ENCODE measurements at regions not wholly inside any gene's neighbourhood (a gene's known extent, or its start where the extent isn't known, plus 50 kb on each side); places are given as distances from the start of the nearest gene placed in this dataset.
A peak's percentile ranks its signal among the peaks of the same experiment; 100 is the strongest.

GRCh38 chr12:34287986-34288962 is 266.0 kb downstream of the ALG10 start:
- H3K9me3 Mint-ChIP-seq, result peaks cover 4 to 14% (median 11%) of the 10 kb centered on the region in 3 donors
- H3K4me3 Mint-ChIP-seq, result peak overlapping the region in 1 of 4 donors; percentile 17
- H3K4me1 Mint-ChIP-seq, result no peaks in the 10 kb centered on the region
- H3K27ac Mint-ChIP-seq, result no peak overlapping the region
- no peaks in the 10 kb centered on the region for H3K27me3 Mint-ChIP-seq
- no peaks in the 10 kb centered on the region for H3K36me3 Mint-ChIP-seq

GRCh38 chr12:34288963-34289345 is 266.7 kb downstream of the ALG10 start:
- no peaks in the 10 kb centered on the region for H3K36me3 Mint-ChIP-seq
- peaks cover 4 to 11% (median 8%) of the 10 kb centered on the region in 3 donors for H3K9me3 Mint-ChIP-seq
- no peak overlapping the region for H3K4me3 Mint-ChIP-seq
- no peaks in the 10 kb centered on the region for H3K4me1 Mint-ChIP-seq
- H3K27me3 Mint-ChIP-seq, result no peaks in the 10 kb centered on the region
- H3K27ac Mint-ChIP-seq, result no peak overlapping the region

GRCh38 chr12:34289431-34290380 is 267.4 kb downstream of the ALG10 start:
- no peaks in the 10 kb centered on the region for H3K36me3 Mint-ChIP-seq
- H3K4me1 Mint-ChIP-seq, result no peaks in the 10 kb centered on the region
- H3K27ac Mint-ChIP-seq, result peak overlapping the region in 1 of 3 donors; percentile 64
- H3K27me3 Mint-ChIP-seq, result no peaks in the 10 kb centered on the region
- H3K9me3 Mint-ChIP-seq, result peaks cover 4 to 8% (median 7%) of the 10 kb centered on the region in 3 donors
- no peak overlapping the region for H3K4me3 Mint-ChIP-seq

GRCh38 chr12:34290381-34290995 is 268.2 kb downstream of the ALG10 start:
- no peak overlapping the region for H3K4me3 Mint-ChIP-seq

GRCh38 chr12:34291001-34291400 is 268.7 kb downstream of the ALG10 start:
- Mint-ChIP-seq H3K4me1 (no peaks in the 10 kb centered on the region), H3K27ac (no peak overlapping the region), H3K27me3 (peaks cover under 1% of the 10 kb centered on the region), H3K36me3 (no peaks in the 10 kb centered on the region), H3K4me3 (no peak overlapping the region), H3K9me3 (peaks cover under 1 to 7% (median 6%) of the 10 kb centered on the region in 3 donors)

More at GRCh38 chr12:34290381-34290995, 268.2 kb downstream of the ALG10 start:
- Mint-ChIP-seq H3K4me1 (no peaks in the 10 kb centered on the region), H3K27ac (no peak overlapping the region), H3K27me3 (no peaks in the 10 kb centered on the region), H3K9me3 (peaks cover 6 to 7% (median 6%) of the 10 kb centered on the region in 3 donors), H3K36me3 (no peaks in the 10 kb centered on the region)

GRCh38 chr12:34291426-34291901 is 269.2 kb downstream of the ALG10 start:
- H3K9me3 Mint-ChIP-seq, result peaks cover 0 to 7% (median 6%) of the 10 kb centered on the region in 3 donors
- no peaks in the 10 kb centered on the region for H3K36me3 Mint-ChIP-seq
- H3K27me3 Mint-ChIP-seq, result peaks cover 2% of the 10 kb centered on the region
- H3K27ac Mint-ChIP-seq, result no peak overlapping the region
- H3K4me1 Mint-ChIP-seq, result no peaks in the 10 kb centered on the region
- H3K4me3 Mint-ChIP-seq, result no peak overlapping the region

- Mint-ChIP-seq H3K4me3 (no peak overlapping the region), H3K27ac (no peak overlapping the region), H3K27me3 (peaks cover 2% of the 10 kb centered on the region), H3K36me3 (no peaks in the 10 kb centered on the region), H3K9me3 (peaks cover 0 to 4% (median 0%) of the 10 kb centered on the region in 3 donors), H3K4me1 (no peaks in the 10 kb centered on the region)
These were observed 270.7 kb downstream of the ALG10 start for GRCh38 chr12:34292736-34293625.

GRCh38 chr12:34294137-34294536 is 271.8 kb downstream of the ALG10 start:
- peaks cover under 1 to 4% (median 3%) of the 10 kb centered on the region in 3 donors for H3K9me3 Mint-ChIP-seq
- H3K4me1 Mint-ChIP-seq, result no peaks in the 10 kb centered on the region
- H3K4me3 Mint-ChIP-seq, result no peak overlapping the region
- H3K36me3 Mint-ChIP-seq, result no peaks in the 10 kb centered on the region
- H3K27ac Mint-ChIP-seq, result no peak overlapping the region
- H3K27me3 Mint-ChIP-seq, result peaks cover 2% of the 10 kb centered on the region

- Mint-ChIP-seq H3K4me1 (no peaks in the 10 kb centered on the region), H3K4me3 (no peak overlapping the region), H3K9me3 (peaks cover 4 to 6% (median 4%) of the 10 kb centered on the region in 3 donors), H3K36me3 (no peaks in the 10 kb centered on the region), H3K27me3 (peaks cover 3% of the 10 kb centered on the region), H3K27ac (no peak overlapping the region)
These were observed 272.5 kb downstream of the ALG10 start for GRCh38 chr12:34294671-34295365.

- H3K36me3 Mint-ChIP-seq, result no peaks in the 10 kb centered on the region
- peak overlapping the region in 1 of 4 donors; percentile 55 for H3K4me3 Mint-ChIP-seq
- peaks cover 4 to 6% (median 4%) of the 10 kb centered on the region in 3 donors for H3K9me3 Mint-ChIP-seq
- H3K27me3 Mint-ChIP-seq, result peaks cover 3% of the 10 kb centered on the region
- no peak overlapping the region for H3K27ac Mint-ChIP-seq
- no peaks in the 10 kb centered on the region for H3K4me1 Mint-ChIP-seq
These were observed 273.3 kb downstream of the ALG10 start for GRCh38 chr12:34295366-34296142.

GRCh38 chr12:34296143-34297041 is 274.1 kb downstream of the ALG10 start:
- Mint-ChIP-seq H3K27me3 (peaks cover 3% of the 10 kb centered on the region), H3K9me3 (peaks cover 4 to 6% (median 4%) of the 10 kb centered on the region in 3 donors), H3K4me1 (no peaks in the 10 kb centered on the region), H3K36me3 (no peaks in the 10 kb centered on the region), H3K27ac (no peak overlapping the region), H3K4me3 (peak overlapping the region in 2 of 4 donors; percentile 51 to 55)
